ENCODE measurements at regions not wholly inside any gene's neighbourhood (a gene's known extent, or its start where the extent isn't known, plus 50 kb on each side); places are given as distances from the start of the nearest gene placed in this dataset.

DNA sequence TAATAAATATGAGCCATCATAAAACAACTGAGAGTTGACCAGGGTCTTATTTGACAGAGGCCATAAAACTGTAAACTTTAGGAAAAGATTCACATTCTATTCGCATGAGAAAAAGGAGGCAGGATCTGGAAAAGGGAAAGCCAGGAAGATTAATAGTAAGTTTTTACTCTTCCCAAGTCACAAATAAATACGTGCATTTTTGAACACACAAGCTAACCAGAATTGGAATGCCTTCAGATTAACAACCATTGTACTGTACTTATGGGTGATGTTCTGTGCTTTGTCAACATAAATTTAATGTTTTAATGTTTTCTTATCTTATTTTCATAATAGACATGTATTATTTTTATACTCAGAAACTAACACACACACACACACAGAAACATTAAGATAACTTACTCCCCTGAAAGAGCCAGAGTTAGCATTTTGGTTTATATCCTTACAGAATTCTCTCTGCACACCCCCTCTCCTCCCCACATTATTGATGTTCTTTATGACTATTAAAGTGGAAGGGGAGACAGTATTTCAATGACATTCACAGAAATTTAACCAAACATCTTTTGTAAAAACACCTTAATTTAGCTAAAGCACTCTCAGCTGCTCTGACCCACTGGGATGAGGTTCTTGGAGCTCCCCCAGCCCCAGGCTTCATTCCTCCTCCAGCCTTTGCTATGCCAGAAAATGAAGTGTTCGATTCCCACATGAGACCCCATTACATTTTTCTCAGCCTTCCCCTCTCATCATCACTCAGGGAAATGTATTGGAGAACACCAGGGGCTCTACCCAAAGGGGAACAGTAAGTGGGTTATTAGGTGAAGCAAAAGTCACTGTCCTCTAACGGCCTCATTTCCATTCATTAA, 155.5 kb downstream of the ESM1 start:
- no peak overlapping the region for H3K27ac ChIP-seq
- TF ChIP-seq, protein P1, sequence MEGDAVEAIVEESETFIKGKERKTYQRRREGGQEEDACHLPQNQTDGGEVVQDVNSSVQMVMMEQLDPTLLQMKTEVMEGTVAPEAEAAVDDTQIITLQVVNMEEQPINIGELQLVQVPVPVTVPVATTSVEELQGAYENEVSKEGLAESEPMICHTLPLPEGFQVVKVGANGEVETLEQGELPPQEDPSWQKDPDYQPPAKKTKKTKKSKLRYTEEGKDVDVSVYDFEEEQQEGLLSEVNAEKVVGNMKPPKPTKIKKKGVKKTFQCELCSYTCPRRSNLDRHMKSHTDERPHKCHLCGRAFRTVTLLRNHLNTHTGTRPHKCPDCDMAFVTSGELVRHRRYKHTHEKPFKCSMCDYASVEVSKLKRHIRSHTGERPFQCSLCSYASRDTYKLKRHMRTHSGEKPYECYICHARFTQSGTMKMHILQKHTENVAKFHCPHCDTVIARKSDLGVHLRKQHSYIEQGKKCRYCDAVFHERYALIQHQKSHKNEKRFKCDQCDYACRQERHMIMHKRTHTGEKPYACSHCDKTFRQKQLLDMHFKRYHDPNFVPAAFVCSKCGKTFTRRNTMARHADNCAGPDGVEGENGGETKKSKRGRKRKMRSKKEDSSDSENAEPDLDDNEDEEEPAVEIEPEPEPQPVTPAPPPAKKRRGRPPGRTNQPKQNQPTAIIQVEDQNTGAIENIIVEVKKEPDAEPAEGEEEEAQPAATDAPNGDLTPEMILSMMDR (conservative IDR thresholded peaks at IDR 0.05) = no peak

DNA sequence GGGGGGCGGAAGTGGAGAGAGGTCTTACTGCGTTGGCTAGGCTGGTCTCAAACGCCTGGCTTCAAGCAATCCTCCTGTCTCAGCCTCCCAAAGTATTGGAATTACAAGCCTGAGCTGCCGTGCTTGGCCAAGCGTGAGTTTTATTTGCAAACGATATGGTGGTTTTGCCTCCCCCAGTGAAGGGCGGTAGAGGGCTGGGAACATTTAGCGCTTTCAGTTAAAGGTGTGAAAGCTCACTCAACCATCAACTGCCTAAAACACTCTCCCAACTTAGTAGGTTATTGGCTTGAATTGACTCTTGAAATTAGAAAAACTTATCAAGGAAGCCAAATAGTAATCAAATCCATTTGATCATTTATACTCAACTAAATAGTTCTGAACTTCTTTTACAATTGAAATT, 156.3 kb downstream of the ESM1 start:
- TF ChIP-seq, protein P1 (conservative IDR thresholded peaks at IDR 0.05) = no peak
- no peak overlapping the region for H3K27ac ChIP-seq

GRCh38 chr5:54828151-54828550, 157.2 kb downstream of the ESM1 start:
- H3K27ac ChIP-seq = no peak overlapping the region
- TF ChIP-seq, protein P1 (conservative IDR thresholded peaks at IDR 0.05) = no peak

DNA sequence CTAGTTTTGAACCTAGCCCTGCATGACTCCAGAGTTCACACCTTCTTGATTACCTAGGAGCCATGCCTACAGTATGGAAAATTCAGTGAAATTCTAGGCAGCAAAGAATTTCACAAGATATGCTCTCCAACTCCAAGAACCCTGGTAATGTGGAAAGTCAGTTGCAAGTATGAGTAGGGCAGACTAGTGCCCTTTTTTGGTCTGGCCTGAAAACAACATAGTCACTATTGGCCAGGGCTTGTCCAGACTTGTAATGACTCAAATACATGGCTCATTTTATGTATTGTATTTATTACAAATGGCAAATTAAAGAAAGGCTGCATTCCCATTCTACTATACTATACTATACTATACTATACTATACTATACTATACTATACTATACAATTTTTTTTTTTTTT, 160.4 kb downstream of the ESM1 start:
- no peak overlapping the region for H3K27ac ChIP-seq

DNA sequence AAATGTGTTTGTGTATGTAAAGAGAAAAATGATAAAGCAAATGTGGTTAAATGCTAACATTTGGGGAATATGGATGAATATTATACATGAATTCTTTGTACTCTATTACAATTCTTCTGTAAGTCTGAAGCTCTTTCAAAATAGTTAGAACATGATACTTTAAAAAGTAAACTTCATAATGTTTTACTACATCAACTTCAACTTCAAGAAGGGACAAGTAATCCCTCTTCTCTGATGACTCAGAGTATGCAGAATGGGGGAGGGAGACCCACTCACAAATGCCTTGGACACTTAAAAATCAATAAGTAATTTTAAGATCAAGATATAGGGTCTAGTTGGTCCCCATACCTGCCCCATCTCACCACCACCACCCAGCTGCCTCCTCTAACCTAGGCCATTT, 162.4 kb downstream of the ESM1 start:
- TF ChIP-seq, protein P1 (conservative IDR thresholded peaks at IDR 0.05) = no peak
- H3K27ac ChIP-seq = no peak overlapping the region

More for the DNA sequence above, 160.4 kb downstream of the ESM1 start:
- TF ChIP-seq, protein P1 (conservative IDR thresholded peaks at IDR 0.05) = no peak

DNA sequence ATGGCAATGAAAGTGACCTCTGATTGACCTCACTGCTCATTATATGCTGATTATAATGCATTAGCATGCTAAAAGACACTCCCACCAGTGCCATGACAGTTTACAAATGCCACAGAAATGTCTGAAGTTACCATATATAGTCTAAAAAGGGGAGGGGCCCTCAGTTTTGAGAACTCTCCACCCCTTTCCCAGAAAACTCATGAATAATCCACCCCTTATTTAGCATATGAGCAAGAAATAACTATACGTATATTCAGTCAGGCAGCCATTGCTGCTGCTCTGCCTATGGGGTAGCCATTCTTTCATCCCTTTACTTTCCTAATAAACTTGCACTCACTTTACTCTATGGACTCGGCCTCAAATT, 163.1 kb downstream of the ESM1 start:
- no peak overlapping the region for H3K27ac ChIP-seq
- TF ChIP-seq, protein P1 (conservative IDR thresholded peaks at IDR 0.05) = no peak

GRCh38 chr5:54821445-54822323, 163.7 kb downstream of the ESM1 start:
- no peak overlapping the region for H3K27ac ChIP-seq
- TF ChIP-seq, protein P1 (conservative IDR thresholded peaks at IDR 0.05) = no peak
